ENCODE measurements at regions not wholly inside any gene's neighbourhood (a gene's known extent, or its start where the extent isn't known, plus 50 kb on each side); places are given as distances from the start of the nearest gene placed in this dataset.

DNA sequence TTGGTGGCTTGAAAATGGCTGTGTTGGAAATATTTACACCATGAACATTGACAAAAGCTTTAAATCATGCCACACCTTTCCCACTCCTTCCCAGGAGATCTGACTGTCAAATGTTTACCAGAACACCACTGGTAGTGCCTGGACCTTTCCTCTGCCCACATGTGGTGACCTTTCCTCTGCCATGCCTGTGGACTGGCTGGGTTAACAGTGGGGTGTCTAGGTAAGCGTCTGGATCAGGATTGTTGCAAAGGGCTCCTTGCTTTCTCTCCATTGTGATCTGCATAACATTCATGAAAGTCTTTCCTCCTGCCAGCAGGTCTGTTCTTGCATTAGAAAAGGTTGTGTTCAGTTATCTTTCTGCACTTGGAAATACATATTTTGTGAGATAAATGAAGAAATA lies 572.7 kb downstream of the DHX35 start:
- no peak for TF ChIP-seq EZH2 (IDR thresholded peaks at IDR 0.05; ENCODE audit: insufficient read depth, poor library complexity, severe bottlenecking)

DNA sequence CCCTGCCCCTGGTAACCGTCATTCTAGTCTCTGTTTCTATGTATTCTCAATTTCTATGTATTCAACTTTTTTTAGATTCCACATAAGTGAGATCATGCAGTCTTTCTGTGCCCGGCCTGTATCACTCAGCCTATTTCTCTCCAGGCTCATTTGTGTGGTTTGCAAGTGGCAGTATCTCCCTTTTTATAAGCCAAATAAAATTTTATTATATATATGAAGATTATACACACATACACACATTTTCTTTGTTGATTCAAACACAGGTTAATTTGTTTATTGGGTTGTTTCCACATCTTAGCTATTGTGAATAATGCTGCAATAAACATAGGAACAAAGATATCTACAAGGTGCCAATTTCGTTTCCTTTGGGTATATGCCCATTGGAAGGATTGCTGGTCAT lies 571.7 kb downstream of the DHX35 start:
- no peak overlapping the region for H3K9ac ChIP-seq
- H3K4me2 ChIP-seq (ENCODE audit: unreplicated experiment): no peak overlapping the region
- no peaks in the 10 kb centered on the region for H3F3A ChIP-seq (ENCODE audit: insufficient read depth)
- no peak for TF ChIP-seq EZH2 (IDR thresholded peaks at IDR 0.05; ENCODE audit: insufficient read depth, poor library complexity, severe bottlenecking)
- TF ChIP-seq EZH2phosphoT487 (IDR thresholded peaks at IDR 0.05; ENCODE audit: insufficient read depth, low read depth): no peak
- 34 to 46% methylated on average over 3 of the region's 3 CpGs for WGBS, 2 experiments (ENCODE audit: low coverage in 1 of 2, low lambda C conversion rate in 2 of 2, missing lambda C conversion rate in 2 of 2)
- no peak overlapping the region for H3K4me3 ChIP-seq
- DNase-seq: no peak
- no peak overlapping the region for H3K27ac ChIP-seq
- no peaks in the 10 kb centered on the region for H3K36me3 ChIP-seq (ENCODE audit: low read depth)
- H3K9me3 ChIP-seq (ENCODE audit: low read depth): no peaks in the 10 kb centered on the region
- H3K79me2 ChIP-seq (ENCODE audit: insufficient read depth): no peaks in the 10 kb centered on the region
- no peaks in the 10 kb centered on the region for H3K4me1 ChIP-seq (ENCODE audit: insufficient read depth)
- no peaks in the 10 kb centered on the region for H4K20me1 ChIP-seq (ENCODE audit: insufficient read depth)
- no peaks in the 10 kb centered on the region for H3K27me3 ChIP-seq (replicated peaks; ENCODE audit: insufficient read depth)
- H3K9me2 ChIP-seq (ENCODE audit: insufficient read depth): no peaks in the 10 kb centered on the region
- no peak overlapping the region for H2AFZ ChIP-seq
- in situ Hi-C loops (cut with MboI): no loop called here

More for the DNA sequence above, 572.7 kb downstream of the DHX35 start:
- Histone ChIP-seq H3K79me2 (ENCODE audit: insufficient read depth) (no peaks in the 10 kb centered on the region), H3K9ac (no peak overlapping the region), H3K4me2 (ENCODE audit: unreplicated experiment) (no peak overlapping the region), H3K36me3 (ENCODE audit: low read depth) (no peaks in the 10 kb centered on the region), H3K9me3 (ENCODE audit: low read depth) (no peaks in the 10 kb centered on the region), H3K27ac (no peak overlapping the region), H3K4me3 (no peak overlapping the region), H3K9me2 (ENCODE audit: insufficient read depth) (no peaks in the 10 kb centered on the region), H3K27me3 (replicated peaks; ENCODE audit: insufficient read depth) (no peaks in the 10 kb centered on the region), H3K4me1 (ENCODE audit: insufficient read depth) (no peaks in the 10 kb centered on the region), H3F3A (ENCODE audit: insufficient read depth) (no peaks in the 10 kb centered on the region), H4K20me1 (ENCODE audit: insufficient read depth) (no peaks in the 10 kb centered on the region), H2AFZ (no peak overlapping the region)
- DNase-seq: no peak
- in situ Hi-C loops (cut with MboI): no loop called here
- WGBS, 2 experiments (ENCODE audit: low coverage in 1 of 2, low lambda C conversion rate in 2 of 2, missing lambda C conversion rate in 2 of 2): 24 to 40% methylated on average over 1 of the region's 1 CpG

DNA sequence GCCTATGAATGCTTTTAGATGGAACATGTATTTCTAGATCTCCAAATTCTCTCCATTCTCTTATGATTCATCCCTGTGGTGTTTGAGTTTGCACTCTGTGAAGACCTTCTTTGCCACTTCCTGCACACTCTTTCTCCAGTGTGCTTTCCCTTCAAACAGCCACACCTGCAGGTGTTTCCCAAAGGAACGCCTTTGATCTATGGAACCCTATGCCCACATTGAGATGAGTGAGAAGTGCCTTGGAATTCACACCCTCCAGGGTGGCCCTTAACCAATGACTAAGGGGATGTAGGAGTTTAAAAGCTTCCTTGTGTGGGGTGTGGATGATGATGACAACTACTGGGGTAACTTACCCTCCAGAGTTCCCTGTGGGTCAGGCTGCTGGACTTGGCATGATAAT lies 570.1 kb downstream of the DHX35 start:
- no peak for DNase-seq
- Histone ChIP-seq H3K4me3 (no peak overlapping the region), H4K20me1 (ENCODE audit: insufficient read depth) (no peaks in the 10 kb centered on the region), H3K79me2 (ENCODE audit: insufficient read depth) (no peaks in the 10 kb centered on the region), H3K9me2 (ENCODE audit: insufficient read depth) (no peaks in the 10 kb centered on the region), H3K9me3 (ENCODE audit: low read depth) (no peaks in the 10 kb centered on the region), H3K27me3 (replicated peaks; ENCODE audit: insufficient read depth) (no peaks in the 10 kb centered on the region), H2AFZ (no peak overlapping the region), H3K4me2 (ENCODE audit: unreplicated experiment) (no peak overlapping the region), H3F3A (ENCODE audit: insufficient read depth) (no peaks in the 10 kb centered on the region), H3K4me1 (ENCODE audit: insufficient read depth) (no peaks in the 10 kb centered on the region), H3K9ac (no peak overlapping the region), H3K36me3 (ENCODE audit: low read depth) (no peaks in the 10 kb centered on the region), H3K27ac (no peak overlapping the region)
- in situ Hi-C loops (cut with MboI): no loop called here
- WGBS, 2 experiments (ENCODE audit: low coverage in 1 of 2, low lambda C conversion rate in 2 of 2, missing lambda C conversion rate in 2 of 2): 66 to 74% methylated on average over 1 of the region's 1 CpG
- TF ChIP-seq EZH2phosphoT487 (IDR thresholded peaks at IDR 0.05; ENCODE audit: insufficient read depth, low read depth) (no peak), EZH2 (IDR thresholded peaks at IDR 0.05; ENCODE audit: insufficient read depth, poor library complexity, severe bottlenecking) (no peak)

DNA sequence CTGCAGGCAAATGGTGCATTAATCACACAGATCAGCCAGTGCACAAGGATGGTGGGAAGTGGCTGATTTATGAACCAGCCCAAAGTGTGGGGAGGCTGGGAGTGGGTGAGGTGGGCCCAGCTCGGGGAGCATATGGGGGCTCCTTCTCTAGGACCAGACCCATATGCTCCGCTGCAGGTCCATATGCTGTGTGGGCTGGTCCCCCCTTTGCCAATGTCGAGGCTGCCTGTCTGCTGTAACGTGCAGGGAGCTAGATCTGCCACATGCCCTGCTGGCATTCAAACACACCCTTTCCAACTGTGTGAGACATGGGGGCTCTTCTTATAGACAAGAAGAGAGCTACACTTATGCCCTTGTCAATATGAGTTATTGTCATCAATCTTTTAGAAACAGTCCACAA lies 566.3 kb downstream of the DHX35 start:
- TF ChIP-seq EZH2phosphoT487 (IDR thresholded peaks at IDR 0.05; ENCODE audit: insufficient read depth, low read depth): no peak
- TF ChIP-seq EZH2 (IDR thresholded peaks at IDR 0.05; ENCODE audit: insufficient read depth, poor library complexity, severe bottlenecking): no peak
- H3F3A ChIP-seq (ENCODE audit: insufficient read depth): no peaks in the 10 kb centered on the region
- DNase-seq: no peak
- H3K36me3 ChIP-seq (ENCODE audit: low read depth): no peaks in the 10 kb centered on the region
- no peaks in the 10 kb centered on the region for H3K9me2 ChIP-seq (ENCODE audit: insufficient read depth)
- no peaks in the 10 kb centered on the region for H3K79me2 ChIP-seq (ENCODE audit: insufficient read depth)
- in situ Hi-C loops (cut with MboI): no loop called here
- no peaks in the 10 kb centered on the region for H4K20me1 ChIP-seq (ENCODE audit: insufficient read depth)
- H3K27me3 ChIP-seq (replicated peaks; ENCODE audit: insufficient read depth): no peaks in the 10 kb centered on the region
- no peaks in the 10 kb centered on the region for H3K9me3 ChIP-seq (ENCODE audit: low read depth)
- H3K4me2 ChIP-seq (ENCODE audit: unreplicated experiment): no peak overlapping the region
- H3K9ac ChIP-seq: no peak overlapping the region
- no peak overlapping the region for H2AFZ ChIP-seq
- no peaks in the 10 kb centered on the region for H3K4me1 ChIP-seq (ENCODE audit: insufficient read depth)
- no peak overlapping the region for H3K4me3 ChIP-seq
- H3K27ac ChIP-seq: no peak overlapping the region
- WGBS, 2 experiments (ENCODE audit: low coverage in 1 of 2, low lambda C conversion rate in 2 of 2, missing lambda C conversion rate in 2 of 2): 39 to 44% methylated on average over 4 of the region's 4 CpGs

DNA sequence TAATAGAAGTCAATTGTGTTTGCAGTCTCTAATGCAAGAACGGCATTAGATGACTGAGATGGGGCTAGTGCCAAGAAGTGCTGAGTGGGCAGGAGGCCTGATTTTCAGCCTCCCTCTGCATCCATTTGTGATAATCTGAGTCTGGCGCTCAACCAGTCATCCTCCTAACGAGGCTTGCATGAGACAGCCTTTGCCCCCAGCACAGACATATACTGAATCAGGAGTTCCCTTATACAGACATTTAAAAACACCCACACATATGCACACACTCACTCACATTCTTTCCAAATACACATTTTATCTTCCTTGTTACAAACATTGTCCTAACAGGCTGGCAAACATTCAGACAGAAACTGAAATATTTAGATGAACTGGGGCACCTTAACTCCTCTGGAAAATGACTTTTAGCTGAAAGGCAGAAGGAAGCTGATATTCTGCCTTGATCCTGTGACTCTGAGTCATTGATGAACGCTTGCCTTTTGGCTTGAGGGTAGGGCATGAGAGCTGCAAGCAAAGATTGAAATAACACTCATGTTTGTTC lies 562.3 kb downstream of the DHX35 start:
- TF ChIP-seq EZH2phosphoT487 (IDR thresholded peaks at IDR 0.05; ENCODE audit: insufficient read depth, low read depth): no peak
- no peak for TF ChIP-seq EZH2 (IDR thresholded peaks at IDR 0.05; ENCODE audit: insufficient read depth, poor library complexity, severe bottlenecking)
- H3K4me3 ChIP-seq: no peak overlapping the region
- no peaks in the 10 kb centered on the region for H3K79me2 ChIP-seq (ENCODE audit: insufficient read depth)
- H3K27ac ChIP-seq: no peak overlapping the region
- no peaks in the 10 kb centered on the region for H3K36me3 ChIP-seq (ENCODE audit: low read depth)
- H3K4me1 ChIP-seq (ENCODE audit: insufficient read depth): no peaks in the 10 kb centered on the region
- in situ Hi-C loops (cut with MboI): no loop called here
- no peak overlapping the region for H2AFZ ChIP-seq
- 13 to 19% methylated on average over 4 of the region's 4 CpGs for WGBS, 2 experiments (ENCODE audit: low coverage in 1 of 2, low lambda C conversion rate in 2 of 2, missing lambda C conversion rate in 2 of 2)
- no peaks in the 10 kb centered on the region for H3F3A ChIP-seq (ENCODE audit: insufficient read depth)
- H4K20me1 ChIP-seq (ENCODE audit: insufficient read depth): no peaks in the 10 kb centered on the region
- H3K4me2 ChIP-seq (ENCODE audit: unreplicated experiment): no peak overlapping the region
- no peaks in the 10 kb centered on the region for H3K9me3 ChIP-seq (ENCODE audit: low read depth)
- no peaks in the 10 kb centered on the region for H3K27me3 ChIP-seq (replicated peaks; ENCODE audit: insufficient read depth)
- no peak overlapping the region for H3K9ac ChIP-seq
- H3K9me2 ChIP-seq (ENCODE audit: insufficient read depth): no peaks in the 10 kb centered on the region
- DNase-seq: peak; percentile 31
